Activated CD8-positive, alpha-beta T cell treated with anti-CD3 and anti-CD28 coated beads for 36 hours (primary cell): ENCODE measurements at regions not wholly inside any gene's neighbourhood (a gene's known extent, or its start where the extent isn't known, plus 50 kb on each side); places are given as distances from the start of the nearest gene placed in this dataset.
"Not testable (repeated sequence)": the region's sequence is repeated elsewhere in the genome, so short reads cannot be mapped to it uniquely, and the experiment has no call there.

Experiments
- ATAC-seq: fragments of 200-7000 bp; cut with Tn5 transposase; one replicate; pipeline ENCODE4 v1.10.0; 2021; ENCODE audit warnings: mild to moderate bottlenecking, moderate library complexity
- CTCF ChIA-PET: fragments of 350-600 bp; sonication (Branson Sonifier 250); formaldehyde crosslinking; loops from one replicate; lab custom pipeline; 2021; ENCODE audit warnings: antibody characterized with exemption; lab: Charles Lee
- POLR2A ChIA-PET: fragments of 350-600 bp; sonication (Branson Sonifier 250); formaldehyde crosslinking; loops from one replicate; lab custom pipeline; 2021; ENCODE audit warnings: antibody characterized with exemption; lab: Charles Lee
- DNase-seq: peaks from one replicate; pipeline ENCODE4 v3.0.0-alpha.2; 2020
- H3K27ac Mint-ChIP-seq: one replicate; pipeline ENCODE4 v1.8.0; 2021; ENCODE audit warnings: mild to moderate bottlenecking, mixed read lengths
- H3K27me3 Mint-ChIP-seq: one replicate; pipeline ENCODE4 v1.8.0; 2021; ENCODE audit warnings: mixed read lengths
- H3K36me3 Mint-ChIP-seq: one replicate; pipeline ENCODE4 v1.8.0; 2021; ENCODE audit warnings: low read depth, mixed read lengths
- H3K4me1 Mint-ChIP-seq: one replicate; pipeline ENCODE4 v1.8.0; 2021; ENCODE audit warnings: low read depth, mixed read lengths
- H3K4me3 Mint-ChIP-seq: one replicate; pipeline ENCODE4 v1.8.0; 2021; ENCODE audit warnings: mild to moderate bottlenecking, moderate library complexity, mixed read lengths
- H3K9me3 Mint-ChIP-seq: one replicate; pipeline ENCODE4 v1.8.0; 2021; ENCODE audit warnings: mixed read lengths
- CTCF ChIP-seq: fragments of 200-600 bp; IDR thresholded peaks from one replicate; pipeline ENCODE4 v1.8.0; 2022; ENCODE audit warnings: antibody characterized with exemption, mild to moderate bottlenecking
- intact Hi-C: fragments of 100-400 bp; cut with micrococcal nuclease; formaldehyde crosslinking; loops from one replicate; pipeline ENCODE4 v1.10.0; 2022

DNA sequence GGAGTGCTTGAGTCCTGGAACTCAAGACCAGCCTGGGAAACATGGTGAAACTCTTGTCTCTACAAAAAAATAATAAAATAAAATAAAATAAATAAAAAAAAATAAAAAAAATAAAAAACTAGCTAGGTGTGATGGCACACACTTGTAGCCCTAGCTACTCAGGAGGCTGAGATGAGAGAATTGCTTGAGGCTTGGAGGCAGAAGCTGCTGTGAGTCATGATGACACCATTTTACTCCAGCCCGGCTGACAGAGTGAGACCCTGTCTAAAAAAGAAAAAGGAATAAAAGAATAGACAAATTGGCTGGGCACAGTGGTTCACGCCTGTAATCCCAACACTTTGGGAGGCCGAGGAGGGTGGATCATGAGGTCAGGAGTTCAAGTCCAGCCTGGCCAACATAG is 1168.9 kb downstream of the SLITRK5 start:
- no peak overlapping the region for H3K4me3 Mint-ChIP-seq
- H3K9me3 Mint-ChIP-seq: no peaks in the 10 kb centered on the region
- no peak for ATAC-seq
- intact Hi-C loops: no loop called here
- no peak for DNase-seq
- ChIA-PET POLR2A (interaction anchor here (0.6 kb wide), 1 partner anchor 81 kb away, joined by 4 read pairs; no protein-coding TSS in a partner anchor), CTCF (no interaction called here)
- H3K27me3 Mint-ChIP-seq: no peaks in the 10 kb centered on the region
- H3K27ac Mint-ChIP-seq: no peak overlapping the region
- H3K36me3 Mint-ChIP-seq: no peaks in the 10 kb centered on the region
- TF ChIP-seq CTCF: no peak
- H3K4me1 Mint-ChIP-seq: no peaks in the 10 kb centered on the region

- intact Hi-C loops, H3K27ac Mint-ChIP-seq, DNase-seq: not testable (repeated sequence)
Measured at GRCh38 chr13:88852293-88852692, 1181.1 kb downstream of the SLITRK5 start.

DNA sequence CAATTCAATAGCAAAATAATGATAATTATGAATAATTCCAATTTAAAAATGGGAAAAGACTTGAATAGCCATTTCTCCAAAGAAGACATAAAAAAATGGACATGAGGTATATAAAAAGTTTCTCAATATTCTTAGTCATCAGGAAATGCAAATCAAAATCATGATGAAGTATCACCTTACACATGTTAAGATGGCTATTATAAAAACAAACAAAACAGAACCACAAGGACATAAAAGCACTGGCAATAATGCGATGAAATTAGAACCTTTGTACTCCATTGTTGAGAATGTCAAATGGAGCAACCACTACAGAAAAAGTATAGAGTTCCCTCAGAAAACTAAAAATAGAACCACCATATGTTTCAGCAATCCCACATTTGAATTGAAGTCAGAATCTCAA is 1186.1 kb downstream of the SLITRK5 start:
- Mint-ChIP-seq H3K27me3 (no peaks in the 10 kb centered on the region), H3K27ac (no peak overlapping the region), H3K4me3 (no peak overlapping the region), H3K4me1 (no peaks in the 10 kb centered on the region), H3K9me3 (peaks cover 9% of the 10 kb centered on the region), H3K36me3 (no peaks in the 10 kb centered on the region)
- no peak for TF ChIP-seq CTCF
- intact Hi-C loops: no loop called here
- POLR2A ChIA-PET: no interaction called here
- DNase-seq: no peak
- CTCF ChIA-PET: no interaction called here
- ATAC-seq: no peak

More at GRCh38 chr13:88852293-88852692, 1181.1 kb downstream of the SLITRK5 start:
- H3K4me3 Mint-ChIP-seq, H3K36me3 Mint-ChIP-seq, POLR2A ChIA-PET, H3K4me1 Mint-ChIP-seq, CTCF ChIA-PET, H3K27me3 Mint-ChIP-seq, ATAC-seq: not testable (repeated sequence)
- H3K9me3 Mint-ChIP-seq: peaks cover 11% of the 10 kb centered on the region

- CTCF ChIA-PET: no interaction called here
- H3K9me3 Mint-ChIP-seq: no peaks in the 10 kb centered on the region
- ATAC-seq (no peak), DNase-seq (no peak)
- no peak overlapping the region for H3K4me3 Mint-ChIP-seq
- H3K4me1 Mint-ChIP-seq: no peaks in the 10 kb centered on the region
- H3K36me3 Mint-ChIP-seq: no peaks in the 10 kb centered on the region
- intact Hi-C loops: no loop called here
- no peaks in the 10 kb centered on the region for H3K27me3 Mint-ChIP-seq
- no peak for TF ChIP-seq CTCF
- no peak overlapping the region for H3K27ac Mint-ChIP-seq
- POLR2A ChIA-PET: no interaction called here
Measured at GRCh38 chr13:88862095-88862620, 1191.0 kb downstream of the SLITRK5 start.

DNA sequence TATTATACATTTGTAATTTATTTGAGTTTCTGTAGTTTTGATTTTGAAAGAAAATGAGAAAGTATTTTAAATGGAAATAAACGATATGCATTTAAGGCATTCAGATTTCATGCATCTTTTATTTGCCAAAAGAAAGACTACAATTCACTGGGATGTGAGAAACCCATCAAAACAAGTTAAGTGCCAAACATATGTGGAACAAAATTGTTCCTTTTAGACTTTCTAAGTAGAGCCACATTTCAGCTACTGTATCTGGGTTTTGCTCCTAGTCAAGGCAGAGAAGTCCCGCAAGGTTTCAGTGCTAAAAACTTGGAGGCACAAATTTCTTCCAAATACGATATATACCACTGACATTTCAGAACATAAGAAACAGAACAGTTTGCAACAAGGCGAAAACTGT is 1191.9 kb downstream of the SLITRK5 start:
- no peak for TF ChIP-seq CTCF
- no peaks in the 10 kb centered on the region for H3K4me1 Mint-ChIP-seq
- ChIA-PET CTCF (no interaction called here), POLR2A (no interaction called here)
- H3K4me3 Mint-ChIP-seq: no peak overlapping the region
- intact Hi-C loops: no loop called here
- ATAC-seq (no peak), DNase-seq (no peak)
- H3K27me3 Mint-ChIP-seq: no peaks in the 10 kb centered on the region
- no peaks in the 10 kb centered on the region for H3K9me3 Mint-ChIP-seq
- H3K36me3 Mint-ChIP-seq: no peaks in the 10 kb centered on the region
- no peak overlapping the region for H3K27ac Mint-ChIP-seq

DNA sequence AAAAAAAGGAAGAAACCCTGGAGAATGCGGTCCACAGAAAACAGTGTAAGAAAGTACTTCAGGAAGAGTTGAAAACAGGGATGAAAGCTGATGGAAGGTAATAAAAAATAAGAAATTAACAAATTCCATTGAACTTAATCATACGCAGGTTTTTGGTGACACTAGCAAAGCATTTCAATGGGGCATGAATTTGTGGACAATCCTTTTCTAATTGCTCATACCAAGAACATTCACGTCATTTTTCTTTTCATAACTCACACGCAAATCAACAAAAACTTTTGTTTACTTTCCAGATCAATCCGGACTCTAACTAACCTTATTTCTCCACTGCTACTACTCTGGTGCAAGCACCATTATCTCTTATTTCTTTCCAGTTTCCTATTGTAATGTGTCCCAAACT is 1195.0 kb downstream of the SLITRK5 start:
- Mint-ChIP-seq H3K27me3 (no peaks in the 10 kb centered on the region), H3K36me3 (no peaks in the 10 kb centered on the region), H3K9me3 (no peaks in the 10 kb centered on the region), H3K4me1 (no peaks in the 10 kb centered on the region), H3K27ac (no peak overlapping the region), H3K4me3 (no peak overlapping the region)
- ChIA-PET POLR2A (no interaction called here), CTCF (no interaction called here)
- ATAC-seq: no peak
- no peak for TF ChIP-seq CTCF
- no peak for DNase-seq
- intact Hi-C loops: no loop called here
